ENCODE measurements at regions not wholly inside any gene's neighbourhood (a gene's known extent, or its start where the extent isn't known, plus 50 kb on each side); places are given as distances from the start of the nearest gene placed in this dataset.

DNA sequence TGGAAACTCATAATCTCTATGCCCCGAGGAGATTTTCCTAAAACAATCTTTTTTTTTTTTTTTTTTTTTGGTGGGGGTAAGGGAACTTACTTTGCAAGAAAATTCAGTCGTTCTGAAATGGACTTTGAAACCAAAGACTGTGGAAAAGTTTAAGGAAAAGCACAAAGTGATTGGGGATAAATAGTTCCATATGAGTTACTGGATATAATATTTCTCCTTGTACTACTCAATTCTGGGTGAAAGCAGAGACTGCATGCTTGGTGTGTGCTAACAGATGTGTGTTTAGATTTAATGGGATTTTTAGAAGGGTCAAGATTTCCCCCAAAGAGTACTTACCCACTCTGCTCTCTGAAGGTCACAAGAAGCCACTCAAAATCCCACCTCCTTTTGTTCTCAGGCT lies 204.9 kb upstream of the USP24 start:
- ChIA-PET CTCF (no interaction called here), POLR2A (ENCODE audit: low non-redundant PET) (no interaction called here)
- TF ChIP-seq, protein P1, sequence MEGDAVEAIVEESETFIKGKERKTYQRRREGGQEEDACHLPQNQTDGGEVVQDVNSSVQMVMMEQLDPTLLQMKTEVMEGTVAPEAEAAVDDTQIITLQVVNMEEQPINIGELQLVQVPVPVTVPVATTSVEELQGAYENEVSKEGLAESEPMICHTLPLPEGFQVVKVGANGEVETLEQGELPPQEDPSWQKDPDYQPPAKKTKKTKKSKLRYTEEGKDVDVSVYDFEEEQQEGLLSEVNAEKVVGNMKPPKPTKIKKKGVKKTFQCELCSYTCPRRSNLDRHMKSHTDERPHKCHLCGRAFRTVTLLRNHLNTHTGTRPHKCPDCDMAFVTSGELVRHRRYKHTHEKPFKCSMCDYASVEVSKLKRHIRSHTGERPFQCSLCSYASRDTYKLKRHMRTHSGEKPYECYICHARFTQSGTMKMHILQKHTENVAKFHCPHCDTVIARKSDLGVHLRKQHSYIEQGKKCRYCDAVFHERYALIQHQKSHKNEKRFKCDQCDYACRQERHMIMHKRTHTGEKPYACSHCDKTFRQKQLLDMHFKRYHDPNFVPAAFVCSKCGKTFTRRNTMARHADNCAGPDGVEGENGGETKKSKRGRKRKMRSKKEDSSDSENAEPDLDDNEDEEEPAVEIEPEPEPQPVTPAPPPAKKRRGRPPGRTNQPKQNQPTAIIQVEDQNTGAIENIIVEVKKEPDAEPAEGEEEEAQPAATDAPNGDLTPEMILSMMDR (conservative IDR thresholded peaks at IDR 0.05; ENCODE audit: low read depth) = no peak
- no peak overlapping the region for H3K27ac ChIP-seq
- DNase-seq (ENCODE audit: low spot score) = no peak

GRCh38 chr1:55418208-55419000 lies 203.2 kb upstream of the USP24 start:
- POLR2A ChIA-PET (ENCODE audit: low non-redundant PET) = no interaction called here
- CTCF ChIA-PET = no interaction called here
- H3K27ac ChIP-seq = no peak overlapping the region
- no peak for DNase-seq (ENCODE audit: low spot score)
- TF ChIP-seq, protein P1 (conservative IDR thresholded peaks at IDR 0.05; ENCODE audit: low read depth) = no peak

DNA sequence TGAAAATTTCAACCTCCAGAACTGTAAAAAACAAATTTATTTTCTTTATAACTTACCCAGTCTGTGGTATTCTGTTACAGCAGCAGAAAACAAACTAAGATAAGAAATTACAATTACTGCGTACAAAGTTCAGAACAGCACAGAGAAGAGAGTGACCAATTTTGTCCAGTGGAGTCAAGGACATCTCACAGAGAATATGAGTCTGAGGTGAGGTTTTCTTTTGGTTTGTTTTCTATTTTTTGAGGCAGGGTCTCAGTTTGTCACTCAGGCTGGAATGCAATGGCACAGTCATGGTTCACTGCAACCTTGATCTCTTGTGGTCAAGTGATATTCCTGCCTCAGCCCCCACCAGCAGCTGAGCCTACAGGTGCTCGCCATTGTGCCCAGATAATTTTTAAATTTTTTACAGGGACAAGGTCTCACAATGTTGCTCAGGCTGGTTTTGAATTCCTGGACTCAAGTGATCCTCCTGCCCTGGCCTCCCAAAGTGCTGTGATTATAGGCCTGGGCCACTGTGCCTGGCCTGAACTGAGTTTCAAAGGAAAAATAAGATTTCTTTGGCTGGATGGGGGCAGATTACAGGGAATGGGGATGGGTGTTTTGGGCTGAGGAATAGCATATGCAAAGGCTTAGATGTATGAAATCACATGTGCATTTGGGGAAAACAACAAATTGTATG lies 201.1 kb upstream of the USP24 start:
- no peak for DNase-seq (ENCODE audit: low spot score)
- no peak overlapping the region for H3K27ac ChIP-seq
- TF ChIP-seq, protein P1 (conservative IDR thresholded peaks at IDR 0.05; ENCODE audit: low read depth) = no peak
- POLR2A ChIA-PET (ENCODE audit: low non-redundant PET) = no interaction called here
- CTCF ChIA-PET = no interaction called here

- TF ChIP-seq, protein P1 (conservative IDR thresholded peaks at IDR 0.05; ENCODE audit: low read depth) = no peak
- CTCF ChIA-PET = interaction anchor here (0.6 kb wide), 1 partner anchor 30 kb away, joined by 6 read pairs; no protein-coding TSS in a partner anchor
- no peak overlapping the region for H3K27ac ChIP-seq
- POLR2A ChIA-PET (ENCODE audit: low non-redundant PET) = no interaction called here
- no peak for DNase-seq (ENCODE audit: low spot score)
Observed at GRCh38 chr1:55413286-55413685, 198.1 kb upstream of the USP24 start.

GRCh38 chr1:55412060-55412459 lies 196.9 kb upstream of the USP24 start:
- TF ChIP-seq, protein P1 (conservative IDR thresholded peaks at IDR 0.05; ENCODE audit: low read depth) = no peak
- POLR2A ChIA-PET (ENCODE audit: low non-redundant PET) = no interaction called here
- no peak overlapping the region for H3K27ac ChIP-seq
- CTCF ChIA-PET = interaction anchor here (0.5 kb wide), 1 partner anchor 805 kb away, joined by 3 read pairs; no protein-coding TSS in a partner anchor
- no peak for DNase-seq (ENCODE audit: low spot score)

- DNase-seq (ENCODE audit: low spot score) = no peak
- CTCF ChIA-PET = no interaction called here
- TF ChIP-seq, protein P1 (conservative IDR thresholded peaks at IDR 0.05; ENCODE audit: low read depth) = no peak
- POLR2A ChIA-PET (ENCODE audit: low non-redundant PET) = no interaction called here
- no peak overlapping the region for H3K27ac ChIP-seq
Observed at GRCh38 chr1:55402671-55403464, 187.7 kb upstream of the USP24 start.

Measured in RWPE1 (cell line).